H1 (cell line): ENCODE measurements at regions not wholly inside any gene's neighbourhood (a gene's known extent, or its start where the extent isn't known, plus 50 kb on each side); places are given as distances from the start of the nearest gene placed in this dataset.

Source experiments
- CTCF ChIA-PET: fragments of 300-600 bp; sonication (Branson Sonifier 250); formaldehyde crosslinking; loops from one replicate; lab custom pipeline; 2021; ENCODE audit not compliant: partially characterized antibody; lab: Charles Lee
- POLR2A ChIA-PET: fragments of 300-600 bp; sonication (Branson Sonifier 250); formaldehyde crosslinking; loops from one replicate; lab custom pipeline; 2021; ENCODE audit warnings: inconsistent platforms; ENCODE audit not compliant: partially characterized antibody; lab: Charles Lee
- DNase-seq, 2 experiments: peaks; one replicate each; pipeline versions ENCODE4 v3.0.0 to v3.0.0-alpha.2; 2010 to 2022; ENCODE audit warnings: low spot score in 2 of 2, low read depth in 1 of 2, mixed read lengths in 1 of 2
- FAIRE-seq: peaks from 2 replicates; lab custom pipeline; 2011; peaks lifted over from hg19 to GRCh38; lab: Jason Lieb, UNC
- H2AFZ ChIP-seq: 2 replicates; pipeline ENCODE4 v1.8.1; 2012; ENCODE audit warnings: low read length, inconsistent platforms
- H2AK5ac ChIP-seq: 2 replicates; pipeline ENCODE4 v1.6.1; 2013; ENCODE audit warnings: low read depth, low read length
- H2BK120ac ChIP-seq: replicated peaks from 2 replicates; pipeline ENCODE3; 2013; ENCODE audit warnings: low read depth, low read length, inconsistent platforms
- H2BK12ac ChIP-seq: 2 replicates; pipeline ENCODE4 v1.6.1; 2013; ENCODE audit warnings: low read depth, low read length
- H2BK15ac ChIP-seq: 2 replicates; pipeline ENCODE4 v1.6.1; 2013; ENCODE audit warnings: low read length
- H2BK20ac ChIP-seq: 2 replicates; pipeline ENCODE4 v1.6.1; 2013; ENCODE audit warnings: low read length
- H2BK5ac ChIP-seq: 2 replicates; pipeline ENCODE4 v1.6.1; 2013; ENCODE audit warnings: low read depth, low read length
- H3K14ac ChIP-seq: 2 replicates; pipeline ENCODE4 v1.6.1; 2013; ENCODE audit warnings: inconsistent platforms; ENCODE audit not compliant: insufficient read length
- H3K18ac ChIP-seq: 2 replicates; pipeline ENCODE4 v1.6.1; 2013; ENCODE audit warnings: low read length; ENCODE audit errors: extremely low read depth
- H3K23ac ChIP-seq: 2 replicates; pipeline ENCODE4 v1.6.1; 2013; ENCODE audit warnings: inconsistent platforms; ENCODE audit not compliant: insufficient read length
- H3K23me2 ChIP-seq: 2 replicates; pipeline ENCODE4 v1.6.1; 2013; ENCODE audit warnings: low read depth, low read length
- H3K27ac ChIP-seq: 2 replicates; pipeline ENCODE4 v1.6.1; 2011; ENCODE audit warnings: low read depth, low read length, inconsistent platforms
- H3K27me3 ChIP-seq, 4 experiments: replicated peaks in 1 of 4; 1 replicate in 1 of 4; 2 replicates in 3 of 4; pipeline versions ENCODE4 v1.6.1 to v1.8.1; 2011 to 2013; ENCODE audit warnings: low read length in 3 of 4, mild to moderate bottlenecking in 3 of 4, inconsistent platforms in 2 of 4, mixed read lengths in 2 of 4, moderate library complexity in 1 of 4; ENCODE audit not compliant: control insufficient read depth in 3 of 4, insufficient read depth in 3 of 4; ENCODE audit errors: extremely low read depth in 1 of 4
- H3K36me3 ChIP-seq, 4 experiments: 2 replicates each; pipeline versions ENCODE4 v1.6.1 to v1.8.1; 2011 to 2013; ENCODE audit warnings: mild to moderate bottlenecking in 4 of 4, low read length in 3 of 4, moderate library complexity in 2 of 4, control low read depth in 1 of 4, inconsistent platforms in 1 of 4; ENCODE audit not compliant: insufficient read depth in 4 of 4, control insufficient read depth in 2 of 4
- H3K4ac ChIP-seq: replicated peaks from 2 replicates; pipeline ENCODE3; 2013; ENCODE audit warnings: low read length, low read depth, mixed read lengths, inconsistent platforms; ENCODE audit not compliant: insufficient read length
- H3K4me1 ChIP-seq, 4 experiments: replicated peaks in 1 of 4; 1 replicate in 1 of 4; 2 replicates in 3 of 4; pipeline versions ENCODE4 v1.6.1 to v1.8.1; 2011 to 2013; ENCODE audit warnings: low read length in 3 of 4, inconsistent platforms in 2 of 4, mixed read lengths in 1 of 4; ENCODE audit not compliant: insufficient read depth in 4 of 4, control insufficient read depth in 3 of 4
- H3K4me2 ChIP-seq, 2 experiments: 2 replicates each; pipeline versions ENCODE4 v1.6.1 to v1.8.1; 2011 to 2013; ENCODE audit warnings: low read depth in 2 of 2, low read length in 2 of 2, control low read depth in 1 of 2, inconsistent platforms in 1 of 2, mild to moderate bottlenecking in 1 of 2; ENCODE audit not compliant: insufficient read depth in 1 of 2
- H3K4me3 ChIP-seq, 4 experiments: fragments of 200-600, 300-600 bp in 1 of 4; sonication (generic), shearing (Covaris generic), sonication (Bioruptor Twin) in 1 of 4; 2 replicates each; pipeline versions ENCODE4 v1.5.1 to v1.8.1; 2011 to 2016; ENCODE audit warnings: low read length in 4 of 4, low read depth in 3 of 4, control low read depth in 2 of 4, inconsistent platforms in 2 of 4, mild to moderate bottlenecking in 2 of 4, mixed read lengths in 1 of 4, moderate library complexity in 1 of 4; ENCODE audit not compliant: insufficient read depth in 2 of 4; ENCODE audit errors: extremely low read depth in 1 of 4
- H3K56ac ChIP-seq: replicated peaks from 2 replicates; pipeline ENCODE3; 2013; ENCODE audit warnings: low read depth, mild to moderate bottlenecking, mixed read lengths, low read length, inconsistent platforms; ENCODE audit not compliant: insufficient read length
- H3K79me1 ChIP-seq: 2 replicates; pipeline ENCODE4 v1.6.1; 2013; ENCODE audit warnings: low read depth, low read length, control low read depth
- H3K79me2 ChIP-seq, 2 experiments: 2 replicates each; pipeline versions ENCODE4 v1.6.1 to v1.8.1; 2012 to 2013; ENCODE audit warnings: low read length in 2 of 2, mild to moderate bottlenecking in 2 of 2, inconsistent platforms in 1 of 2; ENCODE audit not compliant: insufficient read depth in 2 of 2, control insufficient read depth in 1 of 2
- H3K9ac ChIP-seq, 4 experiments: replicated peaks in 1 of 4; 1 replicate in 1 of 4; 2 replicates in 3 of 4; pipeline versions ENCODE4 v1.6.1 to v1.8.1; 2011 to 2013; ENCODE audit warnings: low read depth in 3 of 4, low read length in 3 of 4, control low read depth in 2 of 4, mild to moderate bottlenecking in 2 of 4, moderate library complexity in 2 of 4, inconsistent platforms in 1 of 4; ENCODE audit errors: extremely low read depth in 1 of 4
- H3K9me3 ChIP-seq, 2 experiments: 2 replicates each; pipeline versions ENCODE4 v1.6.1 to v1.8.1; 2012 to 2013; ENCODE audit warnings: mild to moderate bottlenecking in 2 of 2, moderate library complexity in 2 of 2, control low read depth in 1 of 2, inconsistent platforms in 1 of 2, low read depth in 1 of 2, low read length in 1 of 2, mixed read lengths in 1 of 2; ENCODE audit not compliant: insufficient read depth in 2 of 2
- H4K20me1 ChIP-seq, 2 experiments: replicated peaks in 1 of 2; 2 replicates each; pipeline versions ENCODE3 to v1.8.1; 2011 to 2013; ENCODE audit warnings: inconsistent platforms in 2 of 2, low read length in 2 of 2, mild to moderate bottlenecking in 1 of 2; ENCODE audit not compliant: insufficient read depth in 2 of 2, control insufficient read depth in 1 of 2
- H4K5ac ChIP-seq: 2 replicates; pipeline ENCODE4 v1.6.1; 2013; ENCODE audit warnings: low read length, low read depth, mixed read lengths, inconsistent platforms; ENCODE audit not compliant: insufficient read length
- H4K8ac ChIP-seq: 2 replicates; pipeline ENCODE4 v1.8.0; 2013; ENCODE audit warnings: mild to moderate bottlenecking, moderate library complexity, low read length, inconsistent platforms; ENCODE audit not compliant: insufficient read depth; ENCODE audit errors: extremely low read depth
- H4K91ac ChIP-seq: replicated peaks from 2 replicates; pipeline ENCODE3; 2013; ENCODE audit warnings: low read length, mixed read lengths, inconsistent platforms; ENCODE audit not compliant: insufficient read length
- GABPA ChIP-seq: IDR thresholded peaks from 2 replicates; pipeline ENCODE4 v1.6.1; 2011; ENCODE audit warnings: mild to moderate bottlenecking, low read length, moderate library complexity, borderline replicate concordance; ENCODE audit not compliant: insufficient read depth
- WGBS, 2 experiments: shearing (Covaris generic) in 1 of 2; methylation state at CpG; one replicate each; pipeline versions ENCODE4 v1.1.6 to v1.1.7; 2013 to 2015; ENCODE audit warnings: low lambda C conversion rate in 2 of 2, mixed read lengths in 2 of 2, inconsistent platforms in 1 of 2, low coverage in 1 of 2, missing lambda C conversion rate in 1 of 2; ENCODE audit not compliant: insufficient replicate concordance in 2 of 2, insufficient coverage in 1 of 2, insufficient read length in 1 of 2; ENCODE audit errors: extremely low coverage in 1 of 2, missing lambda C conversion rate in 1 of 2; 5-methylcytosine and 5-hydroxymethylcytosine counted together

- TF ChIP-seq GABPA: no peak
- Histone ChIP-seq H3K79me1 (no peaks in the 10 kb centered on the region), H2BK120ac (no peak overlapping the region), H2AFZ (no peak overlapping the region), H4K5ac (no peak overlapping the region), H3K56ac (no peak overlapping the region), H3K23me2 (no peaks in the 10 kb centered on the region), H3K4me2 (no peak overlapping the region), H3K4ac (no peak overlapping the region), H2BK15ac (no peak overlapping the region), H2BK5ac (no peak overlapping the region), H2BK20ac (no peak overlapping the region), H2AK5ac (no peak overlapping the region), H4K8ac (no peak overlapping the region), H3K36me3 (no peaks in the 10 kb centered on the region), H3K27me3 (no peaks in the 10 kb centered on the region), H3K4me3 (no peak overlapping the region), H3K9ac (no peak overlapping the region), H3K27ac (no peak overlapping the region), H3K9me3 (0 out of 4 replicates have a peak, but pooled peaks cover 0 to 2% of the 10 kb centered on the region in 2 experiments), H3K14ac (no peak overlapping the region), H3K79me2 (no peaks in the 10 kb centered on the region), H3K23ac (no peak overlapping the region), H3K4me1 (no peaks in the 10 kb centered on the region), H4K20me1 (no peaks in the 10 kb centered on the region), H2BK12ac (no peak overlapping the region), H4K91ac (no peak overlapping the region), H3K18ac (no peak overlapping the region)
- WGBS, 2 experiments: 94% methylated on average over 2 of the region's 2 CpGs; no CpG with 5 or more reads in 1 of the 2 experiments
- no peak for FAIRE-seq
- POLR2A ChIA-PET: interaction anchor here (0.6 kb wide), 1 partner anchor 1314 kb away, joined by 3 read pairs; no protein-coding TSS in a partner anchor
- CTCF ChIA-PET: interaction anchor here (1.0 to 1.5 kb wide), 2 partner anchors 11 to 41 kb away, joined by 3 read pairs; no protein-coding TSS in a partner anchor
- DNase-seq: no peak
Observed at GRCh38 chr18:64288432-64288831, 139.5 kb upstream of the LINC00305 start.
